HL-60 (cell line): ENCODE measurements at regions not wholly inside any gene's neighbourhood (a gene's known extent, or its start where the extent isn't known, plus 50 kb on each side); places are given as distances from the start of the nearest gene placed in this dataset.

Experiments used
- POLR2AphosphoS5 ChIP-seq: IDR thresholded peaks from 2 replicates; pipeline ENCODE4 v1.6.1; 2012; ENCODE audit warnings: low read depth
- TF ChIP-seq, protein P1 (sequence below): IDR thresholded peaks from one replicate; pipeline ENCODE4 v1.5.1; 2011; ENCODE audit warnings: low read length, control low read depth, inconsistent platforms; ENCODE audit not compliant: insufficient read depth
- TF ChIP-seq, protein P2 (sequence below): IDR thresholded peaks from 2 replicates; pipeline ENCODE4 v1.6.1; 2012; ENCODE audit warnings: low read depth; ENCODE audit not compliant: insufficient replicate concordance

DNA sequence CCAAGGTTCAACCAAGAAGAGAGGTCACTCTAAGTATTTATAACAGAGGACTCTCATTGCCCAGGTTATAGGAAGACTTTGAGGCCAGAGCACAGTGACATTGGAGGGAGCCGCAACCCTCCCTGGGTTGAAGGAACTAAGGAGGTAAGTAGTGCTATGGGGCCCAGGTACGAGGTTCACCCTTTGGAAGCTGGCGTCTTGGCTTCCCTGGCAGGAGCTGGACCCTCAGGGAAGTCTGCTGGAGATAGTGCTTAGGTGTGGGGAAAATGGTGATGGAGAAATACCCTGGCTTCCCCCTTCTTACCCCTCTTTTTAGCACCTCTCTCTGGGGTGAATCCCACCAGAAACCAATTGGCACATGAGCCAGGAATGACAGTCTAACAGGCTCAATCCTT is 317.9 kb upstream of the ZNF32 start:
- TF ChIP-seq, protein P1, sequence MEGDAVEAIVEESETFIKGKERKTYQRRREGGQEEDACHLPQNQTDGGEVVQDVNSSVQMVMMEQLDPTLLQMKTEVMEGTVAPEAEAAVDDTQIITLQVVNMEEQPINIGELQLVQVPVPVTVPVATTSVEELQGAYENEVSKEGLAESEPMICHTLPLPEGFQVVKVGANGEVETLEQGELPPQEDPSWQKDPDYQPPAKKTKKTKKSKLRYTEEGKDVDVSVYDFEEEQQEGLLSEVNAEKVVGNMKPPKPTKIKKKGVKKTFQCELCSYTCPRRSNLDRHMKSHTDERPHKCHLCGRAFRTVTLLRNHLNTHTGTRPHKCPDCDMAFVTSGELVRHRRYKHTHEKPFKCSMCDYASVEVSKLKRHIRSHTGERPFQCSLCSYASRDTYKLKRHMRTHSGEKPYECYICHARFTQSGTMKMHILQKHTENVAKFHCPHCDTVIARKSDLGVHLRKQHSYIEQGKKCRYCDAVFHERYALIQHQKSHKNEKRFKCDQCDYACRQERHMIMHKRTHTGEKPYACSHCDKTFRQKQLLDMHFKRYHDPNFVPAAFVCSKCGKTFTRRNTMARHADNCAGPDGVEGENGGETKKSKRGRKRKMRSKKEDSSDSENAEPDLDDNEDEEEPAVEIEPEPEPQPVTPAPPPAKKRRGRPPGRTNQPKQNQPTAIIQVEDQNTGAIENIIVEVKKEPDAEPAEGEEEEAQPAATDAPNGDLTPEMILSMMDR, result no peak
- TF ChIP-seq POLR2AphosphoS5, result no peak
- TF ChIP-seq, protein P2, sequence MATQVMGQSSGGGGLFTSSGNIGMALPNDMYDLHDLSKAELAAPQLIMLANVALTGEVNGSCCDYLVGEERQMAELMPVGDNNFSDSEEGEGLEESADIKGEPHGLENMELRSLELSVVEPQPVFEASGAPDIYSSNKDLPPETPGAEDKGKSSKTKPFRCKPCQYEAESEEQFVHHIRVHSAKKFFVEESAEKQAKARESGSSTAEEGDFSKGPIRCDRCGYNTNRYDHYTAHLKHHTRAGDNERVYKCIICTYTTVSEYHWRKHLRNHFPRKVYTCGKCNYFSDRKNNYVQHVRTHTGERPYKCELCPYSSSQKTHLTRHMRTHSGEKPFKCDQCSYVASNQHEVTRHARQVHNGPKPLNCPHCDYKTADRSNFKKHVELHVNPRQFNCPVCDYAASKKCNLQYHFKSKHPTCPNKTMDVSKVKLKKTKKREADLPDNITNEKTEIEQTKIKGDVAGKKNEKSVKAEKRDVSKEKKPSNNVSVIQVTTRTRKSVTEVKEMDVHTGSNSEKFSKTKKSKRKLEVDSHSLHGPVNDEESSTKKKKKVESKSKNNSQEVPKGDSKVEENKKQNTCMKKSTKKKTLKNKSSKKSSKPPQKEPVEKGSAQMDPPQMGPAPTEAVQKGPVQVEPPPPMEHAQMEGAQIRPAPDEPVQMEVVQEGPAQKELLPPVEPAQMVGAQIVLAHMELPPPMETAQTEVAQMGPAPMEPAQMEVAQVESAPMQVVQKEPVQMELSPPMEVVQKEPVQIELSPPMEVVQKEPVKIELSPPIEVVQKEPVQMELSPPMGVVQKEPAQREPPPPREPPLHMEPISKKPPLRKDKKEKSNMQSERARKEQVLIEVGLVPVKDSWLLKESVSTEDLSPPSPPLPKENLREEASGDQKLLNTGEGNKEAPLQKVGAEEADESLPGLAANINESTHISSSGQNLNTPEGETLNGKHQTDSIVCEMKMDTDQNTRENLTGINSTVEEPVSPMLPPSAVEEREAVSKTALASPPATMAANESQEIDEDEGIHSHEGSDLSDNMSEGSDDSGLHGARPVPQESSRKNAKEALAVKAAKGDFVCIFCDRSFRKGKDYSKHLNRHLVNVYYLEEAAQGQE, result no peak
